ENCODE measurements at regions not wholly inside any gene's neighbourhood (a gene's known extent, or its start where the extent isn't known, plus 50 kb on each side); places are given as distances from the start of the nearest gene placed in this dataset.

DNA sequence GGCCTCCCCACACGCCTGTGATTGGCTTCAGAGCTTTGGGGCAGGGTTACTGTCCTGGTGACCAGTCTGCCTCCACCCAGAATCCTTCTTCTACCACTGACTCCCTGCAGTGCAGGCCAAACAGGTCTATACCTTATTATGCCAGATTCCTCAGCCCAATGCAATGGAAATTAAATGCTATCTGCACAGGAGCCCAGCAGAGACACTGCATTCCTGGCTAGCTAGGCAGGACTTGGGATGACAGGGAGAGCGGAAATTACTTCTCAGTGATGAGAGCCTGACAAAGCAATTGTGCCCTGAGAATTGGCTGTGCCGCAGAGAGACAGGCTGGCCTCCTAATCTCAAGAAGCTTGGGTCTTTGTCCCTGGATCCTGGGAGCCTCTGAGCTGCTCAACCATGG lies 143.8 kb upstream of the NCAM1 start:
- Mint-ChIP-seq H3K27me3 (ENCODE audit: insufficient read depth) (no peaks in the 10 kb centered on the region), H3K4me3 (no peak overlapping the region), H3K9me3 (peaks cover 59% of the 10 kb centered on the region), H3K36me3 (ENCODE audit: low read depth) (no peaks in the 10 kb centered on the region), H3K27ac (no peak overlapping the region), H3K4me1 (ENCODE audit: low read depth) (no peaks in the 10 kb centered on the region)
- TF ChIP-seq, protein P1, sequence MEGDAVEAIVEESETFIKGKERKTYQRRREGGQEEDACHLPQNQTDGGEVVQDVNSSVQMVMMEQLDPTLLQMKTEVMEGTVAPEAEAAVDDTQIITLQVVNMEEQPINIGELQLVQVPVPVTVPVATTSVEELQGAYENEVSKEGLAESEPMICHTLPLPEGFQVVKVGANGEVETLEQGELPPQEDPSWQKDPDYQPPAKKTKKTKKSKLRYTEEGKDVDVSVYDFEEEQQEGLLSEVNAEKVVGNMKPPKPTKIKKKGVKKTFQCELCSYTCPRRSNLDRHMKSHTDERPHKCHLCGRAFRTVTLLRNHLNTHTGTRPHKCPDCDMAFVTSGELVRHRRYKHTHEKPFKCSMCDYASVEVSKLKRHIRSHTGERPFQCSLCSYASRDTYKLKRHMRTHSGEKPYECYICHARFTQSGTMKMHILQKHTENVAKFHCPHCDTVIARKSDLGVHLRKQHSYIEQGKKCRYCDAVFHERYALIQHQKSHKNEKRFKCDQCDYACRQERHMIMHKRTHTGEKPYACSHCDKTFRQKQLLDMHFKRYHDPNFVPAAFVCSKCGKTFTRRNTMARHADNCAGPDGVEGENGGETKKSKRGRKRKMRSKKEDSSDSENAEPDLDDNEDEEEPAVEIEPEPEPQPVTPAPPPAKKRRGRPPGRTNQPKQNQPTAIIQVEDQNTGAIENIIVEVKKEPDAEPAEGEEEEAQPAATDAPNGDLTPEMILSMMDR (IDR thresholded peaks at IDR 0.05), result no peak
- DNase-seq, result no peak

- Mint-ChIP-seq H3K27ac (no peak overlapping the region), H3K9me3 (peaks cover 49% of the 10 kb centered on the region), H3K4me3 (no peak overlapping the region), H3K4me1 (ENCODE audit: low read depth) (no peaks in the 10 kb centered on the region), H3K27me3 (ENCODE audit: insufficient read depth) (no peaks in the 10 kb centered on the region), H3K36me3 (ENCODE audit: low read depth) (no peaks in the 10 kb centered on the region)
- no peak for DNase-seq
- TF ChIP-seq, protein P1 (IDR thresholded peaks at IDR 0.05), result no peak
Observed at GRCh38 chr11:112822478-112823274, 138.5 kb upstream of the NCAM1 start.

DNA sequence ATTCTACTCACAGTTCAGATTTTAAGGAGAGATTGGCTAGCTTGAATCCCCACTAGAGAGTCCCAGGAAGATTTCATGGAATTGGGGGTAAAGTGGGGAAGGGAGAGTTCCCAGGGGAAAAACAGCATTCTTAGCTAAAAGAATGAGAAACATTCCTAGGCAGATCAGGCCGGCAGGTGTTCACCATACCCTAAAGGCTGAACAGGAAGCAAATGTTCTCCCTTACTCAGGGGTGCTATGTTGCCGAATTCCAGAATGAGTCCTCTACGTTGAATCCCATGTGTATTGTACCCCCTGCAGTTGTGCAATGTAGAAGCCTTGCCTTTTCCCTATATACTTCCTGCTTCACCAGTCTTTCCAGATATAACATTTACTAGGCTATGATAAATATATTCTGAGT lies 135.2 kb upstream of the NCAM1 start:
- Mint-ChIP-seq H3K4me1 (ENCODE audit: low read depth) (no peaks in the 10 kb centered on the region), H3K4me3 (no peak overlapping the region), H3K9me3 (peaks cover 40% of the 10 kb centered on the region), H3K27me3 (ENCODE audit: insufficient read depth) (no peaks in the 10 kb centered on the region; the same call in 1 of the 2 replicates), H3K36me3 (ENCODE audit: low read depth) (no peaks in the 10 kb centered on the region), H3K27ac (no peak overlapping the region)
- TF ChIP-seq, protein P1 (IDR thresholded peaks at IDR 0.05), result no peak
- DNase-seq, result no peak

DNA sequence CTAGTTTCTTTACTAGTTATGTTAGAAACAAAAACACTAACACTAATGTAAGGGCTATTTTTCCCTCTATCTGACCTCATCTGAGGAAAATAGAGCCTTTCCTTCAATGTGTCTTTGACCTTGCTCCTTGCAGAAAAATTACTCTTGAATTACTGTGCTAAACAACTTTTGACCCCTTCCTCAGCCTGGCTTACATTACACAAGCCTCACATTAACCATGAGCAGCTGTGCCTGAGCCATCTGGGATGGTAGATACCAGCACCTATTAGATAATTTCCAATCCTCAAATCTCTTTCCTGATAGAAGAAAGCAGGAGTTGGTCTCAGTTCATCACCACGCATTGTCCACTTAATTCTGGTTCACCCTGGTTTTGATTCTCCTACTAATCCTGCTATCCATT lies 134.4 kb upstream of the NCAM1 start:
- no peaks in the 10 kb centered on the region for H3K36me3 Mint-ChIP-seq (ENCODE audit: low read depth)
- TF ChIP-seq, protein P1 (IDR thresholded peaks at IDR 0.05), result no peak
- no peak for DNase-seq
- no peak overlapping the region for H3K4me3 Mint-ChIP-seq
- no peaks in the 10 kb centered on the region for H3K4me1 Mint-ChIP-seq (ENCODE audit: low read depth)
- H3K27ac Mint-ChIP-seq, result no peak overlapping the region
- no peaks in the 10 kb centered on the region; the same call in 1 of the 2 replicates for H3K27me3 Mint-ChIP-seq (ENCODE audit: insufficient read depth)
- H3K9me3 Mint-ChIP-seq, result peaks cover 33% of the 10 kb centered on the region

DNA sequence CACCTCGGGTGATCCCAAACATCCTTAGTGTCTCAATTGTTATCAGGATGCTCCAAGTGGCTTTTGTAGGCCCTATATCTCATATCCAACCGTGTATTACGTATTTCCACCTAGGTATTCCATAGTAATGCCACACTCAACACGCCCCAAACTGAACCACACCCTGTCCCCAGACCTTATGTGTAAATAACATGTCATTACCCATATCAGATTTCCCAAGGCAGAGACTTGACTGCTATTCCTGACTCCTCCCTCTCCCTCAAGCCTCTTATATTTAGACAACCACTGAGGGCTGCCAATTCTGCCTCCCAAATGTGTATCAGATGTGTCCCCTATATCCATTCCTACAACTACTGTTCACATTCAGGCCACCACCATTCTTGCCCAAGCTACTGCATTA lies 132.8 kb upstream of the NCAM1 start:
- no peaks in the 10 kb centered on the region for H3K36me3 Mint-ChIP-seq (ENCODE audit: low read depth)
- no peaks in the 10 kb centered on the region; the same call in 1 of the 2 replicates for H3K27me3 Mint-ChIP-seq (ENCODE audit: insufficient read depth)
- H3K9me3 Mint-ChIP-seq, result peaks cover 31% of the 10 kb centered on the region

More for the DNA sequence above, 132.8 kb upstream of the NCAM1 start:
- Mint-ChIP-seq H3K27ac (no peak overlapping the region), H3K4me1 (ENCODE audit: low read depth) (no peaks in the 10 kb centered on the region), H3K4me3 (no peak overlapping the region)
- TF ChIP-seq, protein P1 (IDR thresholded peaks at IDR 0.05), result no peak
- no peak for DNase-seq

Data from HFFc6 (cell line).